Effector memory CD8-positive, alpha-beta T cell (primary cell): ENCODE measurements at regions not wholly inside any gene's neighbourhood (a gene's known extent, or its start where the extent isn't known, plus 50 kb on each side); places are given as distances from the start of the nearest gene placed in this dataset.

Experiments
- ATAC-seq: fragments of 150-1000 bp; cut with Tn5 transposase; replicated peaks from 2 replicates; pipeline ENCODE4 v1.10.0; 2021; ENCODE audit warnings: mild to moderate bottlenecking, moderate library complexity
- DNase-seq, 3 experiments: peaks; one replicate each; pipeline ENCODE4 v3.0.0; 2021
- H3K27ac Mint-ChIP-seq, 2 donors: one replicate each; pipeline ENCODE4 v1.8.0; 2022; ENCODE audit warnings: mild to moderate bottlenecking in 2 of 2, mixed read lengths in 2 of 2, moderate library complexity in 2 of 2
- H3K27me3 Mint-ChIP-seq, 2 donors: one replicate each; pipeline ENCODE4 v1.8.0; 2022; ENCODE audit warnings: mixed read lengths in 2 of 2
- H3K36me3 Mint-ChIP-seq: one replicate; pipeline ENCODE4 v1.8.0; 2022; ENCODE audit warnings: mild to moderate bottlenecking, moderate library complexity, mixed read lengths; ENCODE audit not compliant: insufficient read depth
- H3K4me1 Mint-ChIP-seq, 2 donors: one replicate each; pipeline ENCODE4 v1.8.0; 2022; ENCODE audit warnings: low read depth in 2 of 2, mixed read lengths in 2 of 2
- H3K4me3 Mint-ChIP-seq, 2 donors: one replicate each; pipeline ENCODE4 v1.8.0; 2022; ENCODE audit warnings: mild to moderate bottlenecking in 2 of 2, mixed read lengths in 2 of 2, moderate library complexity in 2 of 2
- H3K9me3 Mint-ChIP-seq, 2 donors: one replicate each; pipeline ENCODE4 v1.8.0; 2022; ENCODE audit warnings: mixed read lengths in 2 of 2

DNA sequence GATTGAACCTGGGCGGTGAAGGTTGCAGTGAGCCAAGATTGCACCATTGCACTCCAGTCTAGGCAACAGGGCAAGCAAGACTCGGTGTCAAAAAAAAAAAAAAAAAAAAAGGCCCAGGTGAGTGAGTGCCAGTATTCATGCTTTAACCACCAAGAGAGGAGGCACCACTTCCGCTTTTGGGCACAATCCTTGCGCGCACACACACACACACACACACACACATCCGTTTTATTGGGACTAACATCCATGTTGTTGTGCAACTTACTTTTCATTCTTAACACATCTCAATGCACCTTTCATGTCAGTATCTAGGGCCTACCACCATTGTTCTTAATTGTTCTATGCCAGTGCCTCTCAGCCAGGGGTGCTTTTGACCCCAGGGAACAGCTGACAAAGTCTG is 263.0 kb downstream of the CDC5L start:
- no peak for ATAC-seq
- Mint-ChIP-seq H3K4me1 (peaks cover 4 to 7% of the 10 kb centered on the region in 2 donors), H3K4me3 (no peak overlapping the region), H3K27ac (no peak overlapping the region), H3K27me3 (peaks cover 15 to 19% of the 10 kb centered on the region in 2 donors), H3K36me3 (peaks cover 3% of the 10 kb centered on the region), H3K9me3 (no peaks in the 10 kb centered on the region)
- DNase-seq = no peak

DNA sequence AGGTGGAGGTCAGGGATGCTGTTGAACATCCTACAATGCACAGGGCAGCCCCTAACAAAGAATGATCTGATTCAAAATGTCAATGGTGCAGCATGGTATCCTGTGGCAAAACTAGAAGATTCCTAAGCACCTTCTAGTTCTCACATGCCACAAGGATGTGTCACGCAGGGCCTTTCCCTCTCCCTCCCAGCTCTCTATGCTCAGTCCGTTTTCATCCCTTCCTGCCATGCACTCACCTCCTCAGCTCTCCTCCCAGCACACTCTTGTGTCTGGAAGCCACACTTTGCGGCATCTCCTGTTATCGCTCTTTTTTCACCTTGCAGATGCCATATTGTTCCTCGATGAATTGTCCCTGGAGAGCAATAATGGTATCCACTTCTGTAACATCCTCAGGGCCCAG is 263.4 kb downstream of the CDC5L start:
- Mint-ChIP-seq H3K4me1 (peaks cover 5 to 9% of the 10 kb centered on the region in 2 donors), H3K4me3 (no peak overlapping the region), H3K9me3 (no peaks in the 10 kb centered on the region), H3K27ac (no peak overlapping the region), H3K27me3 (peaks cover 15 to 20% of the 10 kb centered on the region in 2 donors), H3K36me3 (peaks cover 3% of the 10 kb centered on the region)
- DNase-seq = no peak
- ATAC-seq = no peak

DNA sequence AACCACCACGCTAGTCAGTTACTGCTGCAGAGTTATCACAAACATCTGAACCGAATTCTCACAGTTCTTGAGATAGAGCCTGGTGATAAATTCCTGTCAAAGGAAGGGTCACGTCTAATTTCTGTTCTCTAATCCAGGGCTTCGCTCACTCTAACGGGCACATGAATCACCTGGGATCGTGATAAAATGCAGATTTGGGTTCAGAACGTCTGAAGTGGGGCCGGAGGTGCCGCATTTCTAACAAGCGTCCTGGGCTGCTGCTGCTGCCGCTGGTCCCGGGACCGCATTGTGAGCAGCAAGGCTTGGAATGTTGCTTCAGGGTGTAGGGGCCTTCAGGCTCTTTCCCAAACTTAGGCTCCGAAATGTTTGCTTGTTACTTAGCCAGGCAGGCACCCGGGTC is 264.1 kb downstream of the CDC5L start:
- Mint-ChIP-seq H3K36me3 (peaks cover 1% of the 10 kb centered on the region), H3K27ac (no peak overlapping the region), H3K4me3 (no peak overlapping the region), H3K4me1 (peaks cover 5 to 9% of the 10 kb centered on the region in 2 donors), H3K27me3 (peaks cover 11 to 20% of the 10 kb centered on the region in 2 donors), H3K9me3 (no peaks in the 10 kb centered on the region)
- no peak for DNase-seq
- no peak for ATAC-seq

DNA sequence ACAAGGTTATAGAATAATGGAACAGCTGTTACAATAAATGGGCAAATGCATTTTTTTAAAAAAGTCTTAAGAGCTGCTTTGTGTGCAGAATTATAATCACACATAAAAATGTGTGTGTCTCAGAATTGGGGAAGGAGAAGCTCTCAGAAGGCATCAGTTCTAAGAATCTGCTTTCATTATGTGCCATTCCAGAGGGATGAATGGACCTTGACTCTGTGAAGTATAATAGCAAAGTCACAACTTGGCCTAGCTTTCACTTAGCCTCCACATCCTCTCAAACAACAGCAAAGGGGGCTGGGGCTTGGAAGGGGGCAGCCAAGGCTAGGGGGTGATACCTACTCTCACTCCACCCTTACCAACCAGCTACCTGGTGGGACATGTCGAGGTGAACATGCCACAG is 265.0 kb downstream of the CDC5L start:
- DNase-seq (no peak), ATAC-seq (no peak)
- Mint-ChIP-seq H3K4me3 (no peak overlapping the region), H3K9me3 (no peaks in the 10 kb centered on the region), H3K36me3 (no peaks in the 10 kb centered on the region), H3K4me1 (peaks cover 5 to 9% of the 10 kb centered on the region in 2 donors), H3K27me3 (peaks cover 9 to 20% of the 10 kb centered on the region in 2 donors), H3K27ac (peak overlapping the region in 1 of 2 donors; percentile 11)

DNA sequence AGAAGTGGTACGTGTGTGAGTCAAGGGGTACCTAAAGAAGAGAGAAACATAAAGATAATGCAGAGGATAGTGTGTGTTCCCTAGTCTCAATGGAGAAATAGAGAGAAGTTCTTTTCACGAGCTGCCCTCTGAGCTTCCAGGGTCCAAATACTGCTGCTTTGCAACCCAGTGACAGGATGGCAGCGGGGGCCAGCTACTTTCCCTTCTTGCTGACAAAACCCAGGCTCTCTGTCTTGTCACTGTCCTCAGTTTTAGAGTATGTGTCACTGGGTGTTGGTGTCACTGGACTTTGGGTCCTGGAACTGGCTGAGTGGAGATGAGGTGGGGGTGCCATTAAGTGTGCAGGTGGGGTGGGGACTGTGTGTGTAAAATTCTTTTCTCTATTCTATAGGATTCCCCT is 265.6 kb downstream of the CDC5L start:
- Mint-ChIP-seq H3K27ac (peak overlapping the region in 1 of 2 donors; percentile 11), H3K4me1 (peaks cover 5 to 9% of the 10 kb centered on the region in 2 donors), H3K36me3 (no peaks in the 10 kb centered on the region), H3K4me3 (no peak overlapping the region), H3K27me3 (peaks cover 9 to 20% of the 10 kb centered on the region in 2 donors), H3K9me3 (no peaks in the 10 kb centered on the region)
- no peak for ATAC-seq
- no peak for DNase-seq

DNA sequence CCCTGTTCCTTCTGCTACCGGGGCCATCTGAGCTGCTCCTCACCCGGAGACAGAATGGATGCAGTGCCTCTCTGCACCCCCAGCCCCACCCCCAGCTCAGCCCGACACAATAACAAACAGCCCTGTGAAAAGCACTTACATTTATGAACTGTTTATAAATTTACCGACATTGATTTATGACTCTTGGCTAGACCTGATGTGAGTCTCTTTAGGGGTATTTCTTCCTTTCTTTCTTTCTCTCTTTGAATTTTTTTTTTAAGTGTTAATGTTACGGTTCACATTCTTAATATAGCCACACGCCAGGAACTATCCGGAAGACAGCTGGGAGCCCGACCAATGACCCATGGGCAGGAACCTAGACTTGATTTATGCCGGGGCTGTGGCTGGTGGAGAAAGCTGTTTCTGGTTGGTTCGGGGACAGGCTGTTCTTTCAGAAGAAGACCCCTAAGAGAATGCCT is 266.3 kb downstream of the CDC5L start:
- Mint-ChIP-seq H3K36me3 (no peaks in the 10 kb centered on the region), H3K4me1 (peaks cover 5 to 7% of the 10 kb centered on the region in 2 donors), H3K9me3 (peaks cover 2 to 6% of the 10 kb centered on the region in 2 donors), H3K27me3 (peaks cover 9 to 23% of the 10 kb centered on the region in 2 donors), H3K27ac (no peak overlapping the region), H3K4me3 (no peak overlapping the region)
- no peak for ATAC-seq
- no peak for DNase-seq

DNA sequence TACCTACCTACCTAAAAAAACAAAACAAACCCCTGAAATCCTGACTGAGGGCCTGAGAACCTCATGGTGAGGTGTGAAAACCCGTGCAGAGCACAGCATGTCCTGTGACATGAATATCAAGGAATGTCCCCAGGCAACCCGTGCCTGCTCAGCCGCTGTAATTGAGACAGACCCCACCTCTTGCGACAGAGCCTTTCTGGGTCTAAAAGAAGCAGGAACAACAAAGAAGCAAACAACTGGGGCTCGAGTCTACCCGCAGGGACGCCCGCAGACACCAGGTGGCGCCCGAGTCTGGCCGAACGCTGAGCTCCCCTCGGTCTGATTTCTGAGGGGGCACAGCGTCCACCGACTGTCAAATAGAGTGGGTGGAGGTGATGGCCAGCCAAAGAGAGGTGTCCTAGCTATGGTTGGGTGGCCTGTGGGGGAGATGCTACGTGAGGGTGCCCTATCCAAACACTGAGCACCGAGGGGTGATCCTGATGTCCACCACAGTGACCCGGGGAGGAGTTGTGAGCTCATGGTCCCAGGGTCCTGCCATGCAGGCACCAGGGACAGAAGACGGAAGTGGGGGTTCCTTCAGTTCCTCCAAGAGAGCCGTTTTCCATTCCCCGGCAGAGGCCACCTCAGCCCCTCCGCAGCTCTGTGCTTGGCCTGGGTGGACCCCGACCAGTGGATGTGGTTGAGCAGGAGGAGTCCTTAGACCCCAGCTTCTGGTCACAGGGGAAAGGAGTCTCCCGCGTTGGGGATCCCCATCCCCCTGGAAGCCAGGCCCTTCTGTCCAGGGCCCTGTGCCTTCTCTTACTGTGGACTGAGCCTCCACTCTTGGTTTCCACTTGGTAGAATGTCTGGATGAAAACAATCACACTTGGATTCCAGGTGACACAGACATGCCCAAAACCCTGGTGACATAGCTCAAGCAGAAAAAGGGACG is 268.2 kb downstream of the CDC5L start:
- ATAC-seq (peak; percentile 88), DNase-seq (peak; percentile 71 to 73 (median 73))
- Mint-ChIP-seq H3K36me3 (no peaks in the 10 kb centered on the region), H3K9me3 (peaks cover 2 to 7% of the 10 kb centered on the region in 2 donors), H3K4me1 (peaks cover 5 to 6% of the 10 kb centered on the region in 2 donors), H3K4me3 (peak overlapping the region in 1 of 2 donors; percentile 52), H3K27me3 (peaks cover 9 to 24% of the 10 kb centered on the region in 2 donors), H3K27ac (peak overlapping the region; percentile 19 to 84)

DNA sequence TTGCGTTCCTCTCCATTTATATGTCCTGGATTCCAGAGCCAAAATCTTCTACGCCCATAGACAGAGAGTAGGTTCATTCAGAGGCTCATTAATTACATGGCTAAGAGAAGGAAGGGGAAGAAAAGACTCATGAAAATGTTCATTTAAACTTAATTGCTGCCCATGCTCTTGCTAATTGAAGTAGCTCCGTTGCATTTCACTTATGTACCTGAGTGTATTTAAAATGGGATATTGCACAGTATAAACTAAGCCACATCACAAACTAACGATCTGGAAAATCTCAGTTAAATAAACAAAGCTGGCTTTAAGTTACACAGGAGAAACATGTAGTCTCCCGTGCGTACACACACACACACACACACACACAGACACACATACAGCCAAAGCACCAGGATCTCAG is 269.2 kb downstream of the CDC5L start:
- peaks cover 5 to 6% of the 10 kb centered on the region in 2 donors for H3K4me1 Mint-ChIP-seq
- DNase-seq (no peak), ATAC-seq (no peak)
- no peak overlapping the region for H3K27ac Mint-ChIP-seq
- H3K4me3 Mint-ChIP-seq = no peak overlapping the region
- H3K27me3 Mint-ChIP-seq = peaks cover 0 to 18% of the 10 kb centered on the region in 2 donors
- no peaks in the 10 kb centered on the region for H3K36me3 Mint-ChIP-seq
- peaks cover 2 to 7% of the 10 kb centered on the region in 2 donors for H3K9me3 Mint-ChIP-seq

DNA sequence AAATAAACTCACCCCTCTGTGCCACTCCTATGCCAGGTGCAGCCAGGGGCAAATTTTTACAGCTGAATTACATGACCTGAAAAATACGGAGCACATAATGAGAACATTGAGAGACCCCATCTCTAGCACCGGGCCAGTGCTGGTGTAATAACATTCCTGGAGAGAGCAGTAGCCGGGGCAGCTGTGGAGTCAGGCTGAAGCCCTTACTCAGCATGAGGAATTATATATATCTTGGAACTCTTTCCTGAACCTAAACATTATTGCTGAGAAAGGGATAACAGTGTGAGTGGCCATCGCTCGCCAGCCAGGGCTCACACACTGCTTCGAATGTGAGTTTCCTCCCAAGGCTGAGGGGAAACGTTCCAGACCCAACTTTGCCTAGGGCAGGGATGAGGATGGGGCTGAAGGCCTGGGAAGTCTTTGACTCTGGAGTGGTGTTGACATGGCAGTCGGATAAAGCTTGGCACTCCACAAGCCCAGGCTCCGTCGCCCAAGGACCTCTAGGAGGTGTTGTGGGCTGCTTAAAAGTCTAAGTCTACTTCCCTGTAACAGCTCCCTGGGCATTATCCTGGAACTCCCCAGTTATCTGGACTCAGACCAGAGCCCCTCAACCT is 269.8 kb downstream of the CDC5L start:
- no peaks in the 10 kb centered on the region for H3K36me3 Mint-ChIP-seq
- peaks cover 5 to 6% of the 10 kb centered on the region in 2 donors for H3K4me1 Mint-ChIP-seq
- H3K27ac Mint-ChIP-seq = no peak overlapping the region
- peaks cover 2 to 7% of the 10 kb centered on the region in 2 donors for H3K9me3 Mint-ChIP-seq
- DNase-seq = no peak
- no peak for ATAC-seq
- H3K4me3 Mint-ChIP-seq = no peak overlapping the region
- peaks cover 0 to 18% of the 10 kb centered on the region in 2 donors for H3K27me3 Mint-ChIP-seq

DNA sequence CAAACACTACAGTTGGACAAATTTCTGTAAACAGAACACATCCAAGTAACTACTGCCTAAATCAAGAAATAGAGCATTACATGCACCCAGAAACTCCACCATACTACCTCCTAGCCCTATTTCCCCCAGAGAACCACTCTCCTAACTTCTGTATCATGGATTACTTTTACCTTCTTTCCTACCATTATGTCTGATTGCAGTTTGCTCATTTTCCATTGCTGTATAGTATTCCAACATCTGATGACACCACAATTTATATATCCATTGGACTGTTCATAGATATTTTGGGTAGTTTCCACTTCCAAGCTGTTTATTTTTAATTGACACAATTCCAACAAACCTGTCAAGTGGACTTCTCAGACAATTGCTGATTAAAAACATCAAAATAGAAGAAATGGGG is 271.1 kb downstream of the CDC5L start:
- Mint-ChIP-seq H3K9me3 (peaks cover 2 to 7% of the 10 kb centered on the region in 2 donors), H3K4me3 (no peak overlapping the region), H3K27me3 (peaks cover 0 to 17% of the 10 kb centered on the region in 2 donors), H3K4me1 (peaks cover 5 to 6% of the 10 kb centered on the region in 2 donors), H3K27ac (no peak overlapping the region), H3K36me3 (no peaks in the 10 kb centered on the region)
- DNase-seq (no peak), ATAC-seq (no peak)

DNA sequence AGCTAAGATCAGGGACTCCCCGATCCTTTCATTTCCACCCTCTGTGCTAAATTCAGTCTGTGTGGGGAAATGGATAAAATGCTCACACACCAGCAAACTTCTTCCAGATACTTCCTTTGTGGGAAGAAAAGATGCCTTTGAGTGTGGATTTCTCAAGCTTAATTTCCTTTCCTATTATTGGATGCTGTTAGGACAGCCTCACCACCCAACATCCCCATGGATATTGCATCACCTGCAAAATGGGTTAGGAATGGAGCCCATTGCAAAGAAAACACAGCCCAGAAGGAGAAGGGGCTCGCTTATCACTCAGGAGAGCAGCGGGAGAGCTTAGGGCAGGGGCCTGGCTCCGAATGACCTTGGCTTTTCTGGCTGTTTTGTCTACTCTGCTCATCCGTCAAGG is 272.2 kb downstream of the CDC5L start:
- ATAC-seq = no peak
- H3K9me3 Mint-ChIP-seq = peaks cover 2 to 7% of the 10 kb centered on the region in 2 donors

DNA sequence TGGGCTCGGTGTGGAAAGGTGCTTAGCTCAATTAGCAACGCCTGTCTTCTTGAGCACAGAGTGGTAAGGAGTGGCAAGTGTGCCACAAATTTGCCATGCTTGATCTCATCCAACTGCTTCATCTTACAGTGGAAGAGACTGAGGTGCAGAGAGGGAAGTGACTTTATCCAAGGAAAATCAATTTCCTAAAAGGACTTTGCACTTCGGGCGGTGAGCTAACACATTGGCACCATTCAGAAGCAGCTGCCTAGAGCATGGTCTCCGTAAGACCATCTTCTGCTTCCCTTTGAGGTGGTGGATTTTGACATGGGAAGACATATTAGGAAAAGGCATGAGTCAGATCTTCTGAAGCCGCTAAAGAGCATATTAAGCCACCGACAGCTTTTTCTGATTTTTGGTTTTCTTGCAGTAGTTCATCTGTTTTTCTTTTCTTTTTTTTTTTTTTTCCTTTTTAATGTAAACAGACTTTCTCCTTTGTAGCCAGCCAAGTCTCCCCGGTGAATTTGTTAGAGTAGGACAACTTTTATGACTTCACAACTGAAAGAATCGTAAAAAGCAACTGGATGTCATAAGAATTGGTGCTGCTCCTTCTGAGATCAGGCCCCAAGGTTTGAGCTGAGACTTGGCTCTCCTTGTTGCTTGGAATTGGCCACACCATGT is 273.2 kb downstream of the CDC5L start:
- H3K27ac Mint-ChIP-seq = no peak overlapping the region
- DNase-seq (no peak), ATAC-seq (no peak)
- H3K4me1 Mint-ChIP-seq = peaks cover 0 to under 1% of the 10 kb centered on the region in 2 donors
- peaks cover 2 to 7% of the 10 kb centered on the region in 2 donors for H3K9me3 Mint-ChIP-seq
- H3K4me3 Mint-ChIP-seq = no peak overlapping the region
- no peaks in the 10 kb centered on the region for H3K36me3 Mint-ChIP-seq
- H3K27me3 Mint-ChIP-seq = peaks cover 0 to 4% of the 10 kb centered on the region in 2 donors

More for the DNA sequence above, 272.2 kb downstream of the CDC5L start:
- DNase-seq = no peak
- Mint-ChIP-seq H3K36me3 (no peaks in the 10 kb centered on the region), H3K27me3 (peaks cover 0 to 9% of the 10 kb centered on the region in 2 donors), H3K4me3 (no peak overlapping the region), H3K4me1 (peaks cover 5 to 6% of the 10 kb centered on the region in 2 donors), H3K27ac (no peak overlapping the region)
